Spleen (tissue), 11 donors: ENCODE measurements at regions not wholly inside any gene's neighbourhood (a gene's known extent, or its start where the extent isn't known, plus 50 kb on each side); places are given as distances from the start of the nearest gene placed in this dataset.

ENCODE experiments used
- DNase-seq: peaks from one replicate; pipeline ENCODE4 v3.0.0-alpha.2; 2020
- H3K27ac ChIP-seq, 8 donors: fragments of 200-600 bp; sonication (generic) in 7 of 8; 1 replicate in 4 of 8; 2 replicates in 4 of 8; pipeline versions ENCODE4 v1.5.0 to v1.8.0; 2016 to 2021; ENCODE audit warnings: inconsistent platforms in 4 of 8, mild to moderate bottlenecking in 4 of 8, moderate library complexity in 1 of 8
- H3K27me3 ChIP-seq, 7 donors: fragments of 200-600 bp; sonication (generic) in 6 of 7; replicated peaks in 1 of 7; 1 replicate in 4 of 7; 2 replicates in 3 of 7; pipeline versions ENCODE4 v1.5.0 to v1.8.0; 2016 to 2021; ENCODE audit warnings: inconsistent platforms in 3 of 7, mild to moderate bottlenecking in 1 of 7
- H3K36me3 ChIP-seq, 6 donors: fragments of 200-600 bp; sonication (generic) in 5 of 6; 1 replicate in 4 of 6; 2 replicates in 2 of 6; pipeline versions ENCODE4 v1.5.0 to v1.8.0; 2016 to 2021; ENCODE audit warnings: inconsistent platforms in 2 of 6
- H3K4me1 ChIP-seq, 6 donors: fragments of 200-600 bp; sonication (generic) in 5 of 6; 1 replicate in 3 of 6; 2 replicates in 3 of 6; pipeline versions ENCODE4 v1.5.0 to v1.8.0; 2016 to 2021; ENCODE audit warnings: inconsistent platforms in 3 of 6
- H3K4me3 ChIP-seq, 8 donors: fragments of 200-600 bp; sonication (generic) in 7 of 8; 1 replicate in 4 of 8; 2 replicates in 4 of 8; pipeline versions ENCODE4 v1.5.0 to v1.8.0; 2016 to 2021; ENCODE audit warnings: inconsistent platforms in 4 of 8, mild to moderate bottlenecking in 4 of 8, moderate library complexity in 2 of 8
- H3K9me3 ChIP-seq, 8 donors: fragments of 200-600 bp; sonication (generic) in 7 of 8; 1 replicate in 4 of 8; 2 replicates in 4 of 8; pipeline versions ENCODE4 v1.5.0 to v1.8.0; 2016 to 2021; ENCODE audit warnings: inconsistent platforms in 4 of 8
- POLR2A ChIP-seq, 3 donors: fragments of 450-650 bp; IDR thresholded peaks; one replicate each; pipeline ENCODE4 v1.5.1; 2017; ENCODE audit warnings: antibody characterized with exemption in 3 of 3, mild to moderate bottlenecking in 1 of 3
- POLR2AphosphoS5 ChIP-seq, 3 donors: sonication (generic); formaldehyde crosslinking; IDR thresholded peaks; one replicate each; pipeline ENCODE4 v1.5.1; 2017; ENCODE audit warnings: antibody characterized with exemption in 3 of 3
- WGBS, 5 donors: extraction: QIAGEN DNeasy Blood & Tissue Kit in 3 of 5; methylation state at CpG; one replicate each; pipeline versions ENCODE4 v1.1.5 to v1.1.7; 2013 to 2018; 5-methylcytosine and 5-hydroxymethylcytosine counted together
- intact Hi-C: fragments of 100-400 bp; cut with DNase I; formaldehyde crosslinking; loops from one replicate; pipeline ENCODE4 v1.15.0; 2023; ENCODE audit warnings: low total_unique reads
- TF ChIP-seq, protein P1 (sequence below), 11 experiments: fragments of 200-600 bp in 7 of 11; fragments of 450-650 bp in 4 of 11; sonication (generic) in 4 of 11; IDR thresholded peaks in 8 of 11; conservative IDR thresholded peaks in 3 of 11; 1 replicate in 7 of 11; 2 replicates in 4 of 11; pipeline versions ENCODE4 v1.4.0 to v1.8.0; 2016 to 2021; ENCODE audit warnings: antibody characterized with exemption in 11 of 11, inconsistent platforms in 4 of 11, mild to moderate bottlenecking in 1 of 11
- donor health status: healthy with polysubstance abuse.
- donor health status: DM: no; HTN: no; CAD: no; lungs with moderate emphysema.
- donor health status: DM: no; HTN: no; CAD: no.
- donor health status: Bipolar disorder and iron deficiency.
- donor health status: healthy.
- donor health status: DM: no; HTN: no; CAD: no.
- donor health status: DM: yes; HTN: yes; CAD: no.

DNA sequence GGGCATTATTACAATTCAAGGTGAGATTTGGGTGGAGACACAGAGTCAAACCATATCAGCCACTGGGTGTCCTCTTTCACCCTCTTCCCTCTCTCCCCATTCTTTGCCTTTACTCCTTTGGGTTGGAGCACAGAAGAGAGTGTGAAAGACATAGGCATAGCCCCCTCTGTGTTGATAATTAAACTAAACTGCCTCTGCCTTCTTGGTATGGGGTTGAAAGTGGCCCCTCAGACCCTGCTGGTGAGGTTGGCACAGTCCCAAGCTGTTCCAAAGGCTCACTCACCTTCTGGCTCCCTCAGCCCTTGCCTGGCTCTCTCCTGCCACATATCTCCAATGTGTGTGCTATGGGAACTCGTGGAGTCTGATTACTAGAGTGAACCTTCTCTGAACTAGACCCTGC, 210.6 kb upstream of the RXFP2 start:
- H3K27ac ChIP-seq, result no peak overlapping the region
- H3K9me3 ChIP-seq, result no peaks in the 10 kb centered on the region
- no peak for DNase-seq
- no peaks in the 10 kb centered on the region for H3K36me3 ChIP-seq
- no peaks in the 10 kb centered on the region for H3K4me1 ChIP-seq
- intact Hi-C loops, result no loop called here
- H3K27me3 ChIP-seq, result no peaks in the 10 kb centered on the region
- no peak overlapping the region for H3K4me3 ChIP-seq
- WGBS, 5 donors, result 71 to 80% (median 76%) methylated on average over 1 of the region's 1 CpG
- TF ChIP-seq POLR2AphosphoS5 (IDR thresholded peaks at IDR 0.05), result no peak
- no peak for TF ChIP-seq POLR2A (IDR thresholded peaks at IDR 0.05)
- TF ChIP-seq, protein P1, sequence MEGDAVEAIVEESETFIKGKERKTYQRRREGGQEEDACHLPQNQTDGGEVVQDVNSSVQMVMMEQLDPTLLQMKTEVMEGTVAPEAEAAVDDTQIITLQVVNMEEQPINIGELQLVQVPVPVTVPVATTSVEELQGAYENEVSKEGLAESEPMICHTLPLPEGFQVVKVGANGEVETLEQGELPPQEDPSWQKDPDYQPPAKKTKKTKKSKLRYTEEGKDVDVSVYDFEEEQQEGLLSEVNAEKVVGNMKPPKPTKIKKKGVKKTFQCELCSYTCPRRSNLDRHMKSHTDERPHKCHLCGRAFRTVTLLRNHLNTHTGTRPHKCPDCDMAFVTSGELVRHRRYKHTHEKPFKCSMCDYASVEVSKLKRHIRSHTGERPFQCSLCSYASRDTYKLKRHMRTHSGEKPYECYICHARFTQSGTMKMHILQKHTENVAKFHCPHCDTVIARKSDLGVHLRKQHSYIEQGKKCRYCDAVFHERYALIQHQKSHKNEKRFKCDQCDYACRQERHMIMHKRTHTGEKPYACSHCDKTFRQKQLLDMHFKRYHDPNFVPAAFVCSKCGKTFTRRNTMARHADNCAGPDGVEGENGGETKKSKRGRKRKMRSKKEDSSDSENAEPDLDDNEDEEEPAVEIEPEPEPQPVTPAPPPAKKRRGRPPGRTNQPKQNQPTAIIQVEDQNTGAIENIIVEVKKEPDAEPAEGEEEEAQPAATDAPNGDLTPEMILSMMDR (IDR thresholded peaks at IDR 0.05 in 8 of 11, conservative IDR thresholded peaks at IDR 0.05 in 3 of 11), result no peak

DNA sequence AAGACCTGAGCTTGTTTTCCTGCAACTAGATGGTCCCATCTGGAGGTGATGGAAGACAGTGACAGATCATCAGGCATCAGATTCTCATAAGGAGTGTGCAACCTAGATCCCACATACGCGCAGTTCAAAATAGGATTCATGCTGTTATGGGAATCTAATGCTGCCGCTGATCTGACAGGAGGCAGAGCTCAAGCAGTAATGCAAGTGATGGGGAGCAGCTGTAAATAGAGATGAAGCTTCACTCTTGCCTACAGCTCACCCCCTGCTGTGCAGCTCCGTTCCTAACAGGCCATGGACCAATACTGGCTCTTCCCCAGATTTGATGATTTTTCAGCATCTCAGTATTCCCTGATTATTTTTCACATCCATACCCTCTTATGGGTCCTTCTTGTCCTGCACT, 208.4 kb upstream of the RXFP2 start:
- DNase-seq, result no peak
- WGBS, 5 donors, result 84 to 93% (median 87%) methylated on average over 4 of the region's 4 CpGs
- intact Hi-C loops, result no loop called here
- Histone ChIP-seq H3K36me3 (no peaks in the 10 kb centered on the region), H3K9me3 (no peaks in the 10 kb centered on the region), H3K27ac (no peak overlapping the region), H3K4me1 (no peaks in the 10 kb centered on the region), H3K4me3 (no peak overlapping the region), H3K27me3 (no peaks in the 10 kb centered on the region)
- TF ChIP-seq POLR2A (IDR thresholded peaks at IDR 0.05), result no peak
- no peak for TF ChIP-seq POLR2AphosphoS5 (IDR thresholded peaks at IDR 0.05)
- TF ChIP-seq, protein P1 (IDR thresholded peaks at IDR 0.05 in 8 of 11, conservative IDR thresholded peaks at IDR 0.05 in 3 of 11), result no peak

DNA sequence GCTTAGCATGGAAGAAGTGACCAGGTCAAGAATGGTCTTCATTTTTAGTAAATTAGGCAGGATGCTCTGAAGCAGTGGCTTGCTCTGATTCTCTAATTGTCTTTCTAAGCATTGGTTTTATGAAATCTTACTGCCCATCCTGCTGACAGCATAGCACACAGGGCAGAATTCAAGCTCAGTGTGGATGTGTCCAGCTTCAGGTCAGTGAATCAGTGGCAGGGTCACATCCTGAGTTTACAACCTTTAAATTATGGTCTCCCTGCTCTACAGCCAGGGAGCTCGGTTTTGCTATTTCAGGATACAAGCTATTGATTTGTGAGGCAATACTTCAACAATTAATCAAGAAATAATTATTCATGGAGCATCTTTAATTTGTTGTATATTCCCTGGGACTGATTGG, 202.3 kb upstream of the RXFP2 start:
- intact Hi-C loops, result no loop called here
- 50 to 71% (median 57%) methylated on average over 1 of the region's 1 CpG for WGBS, 5 donors

DNA sequence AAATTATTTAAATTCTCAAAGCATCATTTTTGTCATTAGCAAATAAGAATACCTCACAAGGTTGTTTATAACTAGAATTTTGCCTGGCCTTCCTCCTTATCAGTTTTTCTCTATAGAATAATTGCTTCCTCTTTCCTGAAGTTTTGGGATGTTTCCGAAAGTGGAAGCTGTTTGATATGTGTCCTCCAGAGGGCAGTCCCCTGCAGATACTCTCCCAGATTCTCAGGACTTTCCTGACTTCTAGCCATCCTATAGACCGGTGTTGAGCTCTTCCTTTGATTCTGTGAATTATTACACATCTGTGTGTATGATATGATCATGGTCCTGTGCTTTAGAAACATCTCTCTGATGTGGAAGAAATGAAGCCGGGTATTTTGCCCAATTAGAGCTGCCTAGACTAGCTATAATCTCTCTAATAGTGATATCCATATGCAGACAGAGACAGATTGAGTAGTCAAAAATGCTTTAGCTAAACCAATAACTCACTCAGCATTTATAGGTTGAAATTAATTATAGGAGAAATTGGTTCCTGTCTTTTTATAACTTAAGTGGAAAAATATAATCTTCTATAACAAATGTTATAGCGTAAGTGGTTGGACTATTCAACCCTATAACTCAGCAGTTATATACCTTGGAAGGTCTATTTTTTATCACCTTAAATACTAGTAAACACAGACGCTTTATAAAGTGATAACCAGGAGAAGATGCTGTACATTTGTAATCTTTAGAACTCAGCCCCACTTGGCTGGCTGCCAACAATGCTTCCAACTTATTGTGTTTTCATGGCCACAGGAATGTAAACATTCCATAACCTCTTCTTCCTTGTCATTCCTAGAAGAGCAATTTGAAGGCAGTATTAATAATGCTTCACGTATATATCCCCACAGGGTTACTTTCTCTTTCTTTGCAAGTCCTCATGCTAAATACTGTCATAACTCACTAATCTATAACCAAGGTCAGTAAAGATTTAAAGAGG, 201.0 kb upstream of the RXFP2 start:
- Histone ChIP-seq H3K36me3 (no peaks in the 10 kb centered on the region), H3K4me1 (no peaks in the 10 kb centered on the region), H3K4me3 (no peak overlapping the region), H3K9me3 (no peaks in the 10 kb centered on the region), H3K27me3 (peaks cover 0 to 14% (median 0%) of the 10 kb centered on the region in 7 donors), H3K27ac (no peak overlapping the region)
- intact Hi-C loops, result no loop called here
- DNase-seq, result no peak
- TF ChIP-seq, protein P1 (IDR thresholded peaks at IDR 0.05 in 8 of 11, conservative IDR thresholded peaks at IDR 0.05 in 3 of 11), result peak in 6 of 11 experiments; percentile 3 to 43 (median 34)
- TF ChIP-seq POLR2A (IDR thresholded peaks at IDR 0.05) (no peak), POLR2AphosphoS5 (IDR thresholded peaks at IDR 0.05) (no peak)
- 34 to 53% (median 42%) methylated on average over 6 of the region's 6 CpGs for WGBS, 5 donors

More for the DNA sequence above, 202.3 kb upstream of the RXFP2 start:
- H3K9me3 ChIP-seq, result no peaks in the 10 kb centered on the region
- DNase-seq, result no peak
- H3K27ac ChIP-seq, result no peak overlapping the region
- H3K4me1 ChIP-seq, result no peaks in the 10 kb centered on the region
- no peak overlapping the region for H3K4me3 ChIP-seq
- TF ChIP-seq POLR2AphosphoS5 (IDR thresholded peaks at IDR 0.05), result no peak
- TF ChIP-seq, protein P1 (IDR thresholded peaks at IDR 0.05 in 8 of 11, conservative IDR thresholded peaks at IDR 0.05 in 3 of 11), result no peak
- no peak for TF ChIP-seq POLR2A (IDR thresholded peaks at IDR 0.05)
- peaks cover 0 to 14% (median 0%) of the 10 kb centered on the region in 7 donors for H3K27me3 ChIP-seq
- no peaks in the 10 kb centered on the region for H3K36me3 ChIP-seq
